ENCODE measurements at regions not wholly inside any gene's neighbourhood (a gene's known extent, or its start where the extent isn't known, plus 50 kb on each side); places are given as distances from the start of the nearest gene placed in this dataset.

DNA sequence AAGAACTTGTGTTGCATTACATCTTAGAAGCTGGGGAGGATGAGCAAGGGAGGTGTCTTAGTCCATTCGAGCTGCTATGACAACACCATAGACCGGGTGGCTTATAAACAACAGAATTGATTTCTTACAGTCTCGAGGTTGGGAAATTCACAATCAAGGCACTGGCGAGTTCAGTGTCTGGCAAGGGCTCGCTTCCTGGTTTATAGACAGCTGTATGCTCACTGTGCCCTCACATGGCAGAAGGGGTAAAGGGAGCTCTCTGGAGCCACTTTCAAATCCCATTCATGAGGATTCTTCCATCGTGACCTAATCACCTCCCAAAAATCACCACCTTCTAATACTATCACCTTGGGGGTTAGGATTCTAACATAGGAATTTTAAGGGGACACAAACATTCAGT, 150.0 kb upstream of the NECTIN1 start:
- TF ChIP-seq POLR2AphosphoS5 (IDR thresholded peaks at IDR 0.05; ENCODE audit: borderline replicate concordance, low read depth, low read length) (no peak), EZH2 (IDR thresholded peaks at IDR 0.05) (no peak)

Data from SK-N-MC (cell line).